ENCODE measurements at regions not wholly inside any gene's neighbourhood (a gene's known extent, or its start where the extent isn't known, plus 50 kb on each side); places are given as distances from the start of the nearest gene placed in this dataset.

- TF ChIP-seq, protein P1, sequence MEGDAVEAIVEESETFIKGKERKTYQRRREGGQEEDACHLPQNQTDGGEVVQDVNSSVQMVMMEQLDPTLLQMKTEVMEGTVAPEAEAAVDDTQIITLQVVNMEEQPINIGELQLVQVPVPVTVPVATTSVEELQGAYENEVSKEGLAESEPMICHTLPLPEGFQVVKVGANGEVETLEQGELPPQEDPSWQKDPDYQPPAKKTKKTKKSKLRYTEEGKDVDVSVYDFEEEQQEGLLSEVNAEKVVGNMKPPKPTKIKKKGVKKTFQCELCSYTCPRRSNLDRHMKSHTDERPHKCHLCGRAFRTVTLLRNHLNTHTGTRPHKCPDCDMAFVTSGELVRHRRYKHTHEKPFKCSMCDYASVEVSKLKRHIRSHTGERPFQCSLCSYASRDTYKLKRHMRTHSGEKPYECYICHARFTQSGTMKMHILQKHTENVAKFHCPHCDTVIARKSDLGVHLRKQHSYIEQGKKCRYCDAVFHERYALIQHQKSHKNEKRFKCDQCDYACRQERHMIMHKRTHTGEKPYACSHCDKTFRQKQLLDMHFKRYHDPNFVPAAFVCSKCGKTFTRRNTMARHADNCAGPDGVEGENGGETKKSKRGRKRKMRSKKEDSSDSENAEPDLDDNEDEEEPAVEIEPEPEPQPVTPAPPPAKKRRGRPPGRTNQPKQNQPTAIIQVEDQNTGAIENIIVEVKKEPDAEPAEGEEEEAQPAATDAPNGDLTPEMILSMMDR (conservative IDR thresholded peaks at IDR 0.05), result no peak
- DNase-seq, result no peak
- Mint-ChIP-seq H3K27ac (no peak overlapping the region), H3K36me3 (ENCODE audit: low read depth) (no peaks in the 10 kb centered on the region), H3K27me3 (ENCODE audit: insufficient read depth) (peaks cover 28% of the 10 kb centered on the region), H3K4me3 (no peak overlapping the region), H3K9me3 (no peaks in the 10 kb centered on the region), H3K4me1 (no peaks in the 10 kb centered on the region)
- H3K36me3 ChIP-seq (ENCODE audit: control insufficient read depth, insufficient read depth, low read length), result no peaks in the 10 kb centered on the region
- H3K4me3 ChIP-seq (ENCODE audit: low read length), result no peak overlapping the region
- 100% methylated on average over 1 of the region's 1 CpG for WGBS, 2 experiments (ENCODE audit: insufficient coverage in 1 of 2, insufficient read length in 1 of 2)
- H3K9ac ChIP-seq (ENCODE audit: extremely low read depth, low read length, poor library complexity, severe bottlenecking), result no peak overlapping the region
- no peaks in the 10 kb centered on the region for H3K4me1 ChIP-seq (ENCODE audit: control insufficient read depth, insufficient read depth, low read length)
- no peak overlapping the region for H3K27ac ChIP-seq (ENCODE audit: low read depth, low read length)
- H3K27me3 ChIP-seq (ENCODE audit: control insufficient read depth, insufficient read depth, low read length, poor library complexity, severe bottlenecking), result peaks cover 25% of the 10 kb centered on the region
- H3K9me3 ChIP-seq (ENCODE audit: control insufficient read depth, low read length), result no peaks in the 10 kb centered on the region
Observed at GRCh38 chr4:82049294-82049693, 324.5 kb downstream of the HNRNPD start.

- Mint-ChIP-seq H3K9me3 (no peaks in the 10 kb centered on the region), H3K27me3 (ENCODE audit: insufficient read depth) (peaks cover 37% of the 10 kb centered on the region), H3K4me3 (no peak overlapping the region), H3K36me3 (ENCODE audit: low read depth) (no peaks in the 10 kb centered on the region), H3K4me1 (peaks cover 9% of the 10 kb centered on the region), H3K27ac (no peak overlapping the region)
- Histone ChIP-seq H3K4me1 (ENCODE audit: control insufficient read depth, insufficient read depth, low read length) (no peaks in the 10 kb centered on the region), H3K9ac (ENCODE audit: extremely low read depth, low read length, poor library complexity, severe bottlenecking) (no peak overlapping the region), H3K9me3 (ENCODE audit: control insufficient read depth, low read length) (no peaks in the 10 kb centered on the region), H3K27ac (ENCODE audit: low read depth, low read length) (no peak overlapping the region), H3K4me3 (ENCODE audit: low read length) (no peak overlapping the region), H3K36me3 (ENCODE audit: control insufficient read depth, insufficient read depth, low read length) (no peaks in the 10 kb centered on the region), H3K27me3 (ENCODE audit: control insufficient read depth, insufficient read depth, low read length, poor library complexity, severe bottlenecking) (peaks cover 26% of the 10 kb centered on the region)
- no peak for DNase-seq
- 90% methylated on average over 1 of the region's 1 CpG; no CpG with 5 or more reads in 1 of the 2 experiments for WGBS, 2 experiments (ENCODE audit: insufficient coverage in 1 of 2, insufficient read length in 1 of 2)
- TF ChIP-seq, protein P1 (conservative IDR thresholded peaks at IDR 0.05), result no peak
Observed at GRCh38 chr4:82047731-82048130, 326.1 kb downstream of the HNRNPD start.

DNA sequence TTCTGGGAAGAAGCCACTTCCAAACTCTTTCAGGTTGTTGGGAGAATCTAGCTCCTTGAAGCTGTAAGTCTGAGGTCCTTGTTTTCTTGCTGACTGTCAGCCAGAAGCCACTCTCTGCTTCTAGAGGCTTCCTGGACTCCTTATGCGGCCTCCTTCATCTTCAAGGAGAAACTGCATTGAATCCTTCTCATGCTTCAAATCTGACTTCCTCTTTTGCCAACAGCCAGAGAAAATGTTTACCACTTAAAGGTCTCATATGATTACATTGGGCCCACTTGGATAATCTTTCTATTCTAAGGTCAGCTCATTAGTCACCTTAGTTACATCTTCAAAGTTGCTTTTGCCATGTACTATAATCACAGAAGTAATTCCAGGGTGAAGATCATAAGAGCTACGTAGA is 327.0 kb downstream of the HNRNPD start:
- H3K9ac ChIP-seq (ENCODE audit: extremely low read depth, low read length, poor library complexity, severe bottlenecking), result no peak overlapping the region
- 92 to 96% methylated on average over 2 of the region's 2 CpGs for WGBS, 2 experiments (ENCODE audit: insufficient coverage in 1 of 2, insufficient read length in 1 of 2)
- Mint-ChIP-seq H3K4me1 (peaks cover 18% of the 10 kb centered on the region), H3K9me3 (no peaks in the 10 kb centered on the region), H3K4me3 (no peak overlapping the region), H3K36me3 (ENCODE audit: low read depth) (no peaks in the 10 kb centered on the region), H3K27me3 (ENCODE audit: insufficient read depth) (peaks cover 46% of the 10 kb centered on the region), H3K27ac (no peak overlapping the region)
- TF ChIP-seq, protein P1 (conservative IDR thresholded peaks at IDR 0.05), result no peak
- no peak overlapping the region for H3K4me3 ChIP-seq (ENCODE audit: low read length)
- no peaks in the 10 kb centered on the region for H3K36me3 ChIP-seq (ENCODE audit: control insufficient read depth, insufficient read depth, low read length)
- H3K27ac ChIP-seq (ENCODE audit: low read depth, low read length), result no peak overlapping the region
- peaks cover 36% of the 10 kb centered on the region for H3K27me3 ChIP-seq (ENCODE audit: control insufficient read depth, insufficient read depth, low read length, poor library complexity, severe bottlenecking)
- no peak for DNase-seq
- no peaks in the 10 kb centered on the region for H3K9me3 ChIP-seq (ENCODE audit: control insufficient read depth, low read length)
- no peaks in the 10 kb centered on the region for H3K4me1 ChIP-seq (ENCODE audit: control insufficient read depth, insufficient read depth, low read length)
